ENCODE measurements at regions not wholly inside any gene's neighbourhood (a gene's known extent, or its start where the extent isn't known, plus 50 kb on each side); places are given as distances from the start of the nearest gene placed in this dataset.
"Not testable (repeated sequence)": the region's sequence is repeated elsewhere in the genome, so short reads cannot be mapped to it uniquely, and the experiment has no call there.

DNA sequence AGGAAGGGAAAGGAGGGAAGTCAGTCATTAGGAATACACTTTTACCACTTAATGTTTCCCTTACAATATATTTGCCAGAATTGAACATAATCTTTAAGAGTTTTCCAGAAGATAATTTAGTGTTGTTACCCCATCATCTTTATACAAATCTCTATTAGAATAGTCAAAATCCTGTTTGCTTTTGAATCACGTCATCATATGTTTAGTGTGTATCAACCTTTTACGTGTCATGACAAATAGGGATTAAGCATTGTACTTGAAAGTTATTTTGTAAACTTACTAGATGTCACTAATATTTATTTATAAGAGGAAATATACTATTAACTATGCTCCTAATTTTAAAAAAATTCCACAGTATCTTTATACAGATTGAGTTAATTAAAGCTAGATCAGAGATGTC lies 1899.5 kb downstream of the MAT2B start:
- H3K4me3 ChIP-seq (ENCODE audit: low read depth, low read length), result no peak overlapping the region
- DNase-seq (ENCODE audit: low read depth), result no peak
- TF ChIP-seq MYC (IDR thresholded peaks at IDR 0.05; ENCODE audit: low read depth, low read length), result no peak
- TF ChIP-seq, protein P1, sequence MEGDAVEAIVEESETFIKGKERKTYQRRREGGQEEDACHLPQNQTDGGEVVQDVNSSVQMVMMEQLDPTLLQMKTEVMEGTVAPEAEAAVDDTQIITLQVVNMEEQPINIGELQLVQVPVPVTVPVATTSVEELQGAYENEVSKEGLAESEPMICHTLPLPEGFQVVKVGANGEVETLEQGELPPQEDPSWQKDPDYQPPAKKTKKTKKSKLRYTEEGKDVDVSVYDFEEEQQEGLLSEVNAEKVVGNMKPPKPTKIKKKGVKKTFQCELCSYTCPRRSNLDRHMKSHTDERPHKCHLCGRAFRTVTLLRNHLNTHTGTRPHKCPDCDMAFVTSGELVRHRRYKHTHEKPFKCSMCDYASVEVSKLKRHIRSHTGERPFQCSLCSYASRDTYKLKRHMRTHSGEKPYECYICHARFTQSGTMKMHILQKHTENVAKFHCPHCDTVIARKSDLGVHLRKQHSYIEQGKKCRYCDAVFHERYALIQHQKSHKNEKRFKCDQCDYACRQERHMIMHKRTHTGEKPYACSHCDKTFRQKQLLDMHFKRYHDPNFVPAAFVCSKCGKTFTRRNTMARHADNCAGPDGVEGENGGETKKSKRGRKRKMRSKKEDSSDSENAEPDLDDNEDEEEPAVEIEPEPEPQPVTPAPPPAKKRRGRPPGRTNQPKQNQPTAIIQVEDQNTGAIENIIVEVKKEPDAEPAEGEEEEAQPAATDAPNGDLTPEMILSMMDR (IDR thresholded peaks at IDR 0.05; ENCODE audit: low read depth, low read length), result no peak
- TF ChIP-seq, protein P2, sequence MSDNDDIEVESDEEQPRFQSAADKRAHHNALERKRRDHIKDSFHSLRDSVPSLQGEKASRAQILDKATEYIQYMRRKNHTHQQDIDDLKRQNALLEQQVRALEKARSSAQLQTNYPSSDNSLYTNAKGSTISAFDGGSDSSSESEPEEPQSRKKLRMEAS (IDR thresholded peaks at IDR 0.05; ENCODE audit: low read depth, low read length), result no peak
- TF ChIP-seq POLR2A (IDR thresholded peaks at IDR 0.05; ENCODE audit: extremely low read depth, insufficient read length), result no peak

DNA sequence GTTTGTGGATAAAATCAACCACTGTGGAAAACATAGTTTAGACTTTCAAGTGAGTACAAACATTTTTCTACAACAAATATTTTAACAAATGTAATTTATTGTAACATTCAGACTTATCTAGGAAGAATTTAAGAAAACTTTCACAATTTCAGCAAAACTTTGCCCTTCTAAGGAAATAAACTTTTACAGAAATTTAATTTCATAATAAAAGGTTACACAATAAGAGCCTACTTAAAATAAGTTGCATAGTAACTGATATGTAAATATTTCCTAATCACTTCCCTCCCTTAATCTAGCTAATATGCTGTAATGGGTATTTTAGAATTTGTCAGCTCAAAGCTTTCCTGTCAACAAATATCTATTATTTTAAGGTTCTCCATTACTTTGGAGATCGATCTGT lies 1899.9 kb downstream of the MAT2B start:
- H3K4me3 ChIP-seq (ENCODE audit: low read depth, low read length), result no peak overlapping the region
- TF ChIP-seq, protein P2 (IDR thresholded peaks at IDR 0.05; ENCODE audit: low read depth, low read length), result no peak
- no peak for TF ChIP-seq MYC (IDR thresholded peaks at IDR 0.05; ENCODE audit: low read depth, low read length)
- TF ChIP-seq POLR2A (IDR thresholded peaks at IDR 0.05; ENCODE audit: extremely low read depth, insufficient read length), result no peak
- TF ChIP-seq, protein P1 (IDR thresholded peaks at IDR 0.05; ENCODE audit: low read depth, low read length), result no peak
- no peak for DNase-seq (ENCODE audit: low read depth)

DNA sequence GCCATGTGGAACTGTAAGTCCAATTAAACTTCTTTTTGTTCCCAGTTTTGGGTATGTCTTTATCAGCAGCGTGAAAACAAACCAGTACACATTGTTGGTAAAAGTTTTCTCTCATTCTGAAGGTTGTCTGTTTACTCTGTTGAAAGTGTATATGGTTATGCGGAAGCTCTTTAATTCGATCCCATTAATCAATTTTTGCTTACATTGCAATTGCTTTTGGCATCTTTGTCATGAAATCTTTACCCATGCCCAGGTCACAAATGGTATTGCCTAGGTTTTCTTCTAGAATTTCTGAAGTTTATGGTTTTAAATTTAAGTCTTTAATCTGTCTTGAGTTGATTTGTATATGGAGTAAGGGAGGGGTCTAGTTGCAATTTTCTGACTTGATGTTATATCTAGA lies 1901.9 kb downstream of the MAT2B start:
- no peak for DNase-seq (ENCODE audit: low read depth)
- no peak overlapping the region for H3K4me3 ChIP-seq (ENCODE audit: low read depth, low read length)
- TF ChIP-seq POLR2A (IDR thresholded peaks at IDR 0.05; ENCODE audit: extremely low read depth, insufficient read length) (no peak), MYC (IDR thresholded peaks at IDR 0.05; ENCODE audit: low read depth, low read length) (no peak)
- TF ChIP-seq, protein P1 (IDR thresholded peaks at IDR 0.05; ENCODE audit: low read depth, low read length), result no peak
- TF ChIP-seq, protein P2 (IDR thresholded peaks at IDR 0.05; ENCODE audit: low read depth, low read length), result no peak

DNA sequence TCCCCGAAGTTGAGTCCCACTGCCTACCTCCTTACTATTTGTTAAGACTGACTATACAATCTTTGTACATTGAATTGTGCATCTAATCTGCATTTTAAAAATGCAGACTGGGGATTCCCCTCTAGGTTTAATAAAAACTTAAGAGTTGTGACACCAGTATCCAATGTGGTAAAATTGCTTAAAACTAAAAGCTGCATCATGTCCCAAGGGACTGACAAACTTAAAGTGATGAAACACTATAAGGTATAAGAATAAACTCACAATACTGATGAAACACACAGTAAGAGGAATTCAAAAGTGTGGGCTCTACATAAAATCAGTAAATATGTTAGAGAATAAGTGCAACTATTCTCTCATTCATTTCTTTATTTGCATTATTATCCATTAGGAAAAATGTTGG lies 1905.1 kb downstream of the MAT2B start:
- TF ChIP-seq, protein P1 (IDR thresholded peaks at IDR 0.05; ENCODE audit: low read depth, low read length), result no peak
- TF ChIP-seq, protein P2 (IDR thresholded peaks at IDR 0.05; ENCODE audit: low read depth, low read length), result no peak
- TF ChIP-seq MYC (IDR thresholded peaks at IDR 0.05; ENCODE audit: low read depth, low read length) (no peak; the same call in 1 of the 2 replicates), POLR2A (IDR thresholded peaks at IDR 0.05; ENCODE audit: extremely low read depth, insufficient read length) (no peak)
- H3K4me3 ChIP-seq (ENCODE audit: low read depth, low read length), result no peak overlapping the region
- DNase-seq (ENCODE audit: low read depth), result peak; percentile 86

DNA sequence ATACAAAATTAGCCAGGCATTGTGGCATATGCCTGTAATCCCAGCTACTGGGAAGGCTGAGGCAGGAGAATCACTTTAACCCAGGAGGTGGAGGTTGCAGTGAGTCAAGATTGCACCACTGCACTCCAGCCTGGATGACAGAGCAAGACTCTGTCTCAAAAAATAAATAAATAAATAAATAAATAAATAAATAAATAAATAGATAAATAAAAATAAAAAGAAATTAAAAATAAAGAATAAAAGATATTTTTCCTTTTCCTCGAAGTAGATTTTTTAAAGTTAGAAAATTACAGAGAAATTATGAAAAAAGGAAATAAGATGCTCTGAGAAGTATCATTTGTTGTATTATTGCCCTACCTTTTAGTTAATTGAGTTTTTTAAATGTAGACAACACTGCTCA lies 1906.1 kb downstream of the MAT2B start:
- H3K4me3 ChIP-seq (ENCODE audit: low read depth, low read length); DNase-seq (ENCODE audit: low read depth): not testable (repeated sequence)

DNA sequence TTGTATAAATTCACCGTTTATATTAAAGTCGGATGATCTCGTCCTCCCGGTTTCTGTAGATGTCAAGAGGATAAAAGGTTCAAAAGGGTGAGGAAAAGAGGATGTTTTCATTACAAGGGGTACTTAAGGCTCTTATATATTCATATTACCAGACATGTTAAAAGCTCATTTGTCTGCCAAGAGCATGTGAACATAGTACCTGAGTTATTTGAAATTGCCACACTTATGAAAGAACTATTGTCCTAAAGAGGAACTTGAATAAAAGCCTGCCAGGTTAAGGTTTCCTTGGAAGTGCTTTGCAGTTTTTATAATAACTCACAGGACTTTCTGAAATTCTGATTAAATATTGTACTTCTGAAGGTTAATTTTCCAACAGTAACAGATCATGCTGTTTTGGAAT lies 1915.1 kb downstream of the MAT2B start:
- H3K4me3 ChIP-seq (ENCODE audit: low read depth, low read length), result no peak overlapping the region
- DNase-seq (ENCODE audit: low read depth), result no peak
- TF ChIP-seq POLR2A (IDR thresholded peaks at IDR 0.05; ENCODE audit: extremely low read depth, insufficient read length) (no peak), MYC (IDR thresholded peaks at IDR 0.05; ENCODE audit: low read depth, low read length) (no peak)
- TF ChIP-seq, protein P1 (IDR thresholded peaks at IDR 0.05; ENCODE audit: low read depth, low read length), result no peak
- TF ChIP-seq, protein P2 (IDR thresholded peaks at IDR 0.05; ENCODE audit: low read depth, low read length), result no peak

All from NB4 (cell line).